Kidney epithelial cell (primary cell): ENCODE measurements at regions not wholly inside any gene's neighbourhood (a gene's known extent, or its start where the extent isn't known, plus 50 kb on each side); places are given as distances from the start of the nearest gene placed in this dataset.

Experiments used
- DNase-seq: peaks from one replicate; pipeline ENCODE4 v3.0.0-alpha.2; 2010; ENCODE audit warnings: low read depth
- H3K27me3 ChIP-seq: 2 replicates; pipeline ENCODE4 v1.6.0; 2011; ENCODE audit warnings: low read length; ENCODE audit not compliant: control insufficient read depth, insufficient read depth
- H3K36me3 ChIP-seq: 2 replicates; pipeline ENCODE4 v1.5.1; 2011; ENCODE audit warnings: low read length; ENCODE audit not compliant: control insufficient read depth, insufficient read depth
- H3K4me3 ChIP-seq: 2 replicates; pipeline ENCODE4 v1.5.1; 2011; ENCODE audit warnings: low read depth, mild to moderate bottlenecking, control low read depth, low read length
- CTCF ChIP-seq: IDR thresholded peaks from 2 replicates; pipeline ENCODE4 v1.5.1; 2011; ENCODE audit warnings: mild to moderate bottlenecking, moderate library complexity, low read length, control low read depth, inconsistent platforms; ENCODE audit not compliant: insufficient read depth, poor library complexity, severe bottlenecking

- no peak overlapping the region for H3K4me3 ChIP-seq
- no peak for TF ChIP-seq CTCF
- H3K27me3 ChIP-seq: no peaks in the 10 kb centered on the region
- no peaks in the 10 kb centered on the region for H3K36me3 ChIP-seq
- DNase-seq: no peak
Measured at GRCh38 chr9:93897075-93897970, 57.8 kb downstream of the BARX1 start.

DNA sequence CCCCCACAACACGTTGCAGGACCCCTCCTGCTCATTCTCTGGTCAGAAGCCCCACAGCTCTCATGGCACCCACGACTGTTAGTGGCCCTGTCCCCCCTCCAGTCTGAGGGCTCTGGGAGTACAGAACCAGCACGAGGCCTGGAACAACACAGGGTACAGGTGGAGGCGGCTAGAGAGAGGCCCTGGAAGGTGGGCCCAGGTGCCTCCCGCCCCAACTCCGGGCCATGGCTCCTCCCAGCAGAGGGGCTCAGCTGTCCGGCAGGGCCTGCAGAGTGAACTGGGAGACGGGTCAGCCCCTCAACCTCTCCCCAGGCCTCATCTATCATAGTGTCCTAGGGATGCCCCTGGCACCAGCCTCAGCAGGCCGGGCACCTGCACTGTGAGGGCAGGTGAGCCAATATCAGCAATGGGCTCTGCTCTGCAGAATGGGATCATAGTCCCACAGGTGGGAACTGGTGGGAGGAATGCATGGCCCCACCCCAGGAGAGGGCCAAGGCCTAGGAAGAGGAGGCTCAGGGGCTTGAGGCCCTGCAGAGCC, 58.6 kb downstream of the BARX1 start:
- no peak for TF ChIP-seq CTCF
- H3K4me3 ChIP-seq: no peak overlapping the region
- no peak for DNase-seq
- no peaks in the 10 kb centered on the region for H3K27me3 ChIP-seq
- H3K36me3 ChIP-seq: no peaks in the 10 kb centered on the region

GRCh38 chr9:93896093-93896492, 59.1 kb downstream of the BARX1 start:
- no peak for DNase-seq
- no peaks in the 10 kb centered on the region for H3K36me3 ChIP-seq
- no peak for TF ChIP-seq CTCF
- H3K4me3 ChIP-seq: no peak overlapping the region
- H3K27me3 ChIP-seq: no peaks in the 10 kb centered on the region

DNA sequence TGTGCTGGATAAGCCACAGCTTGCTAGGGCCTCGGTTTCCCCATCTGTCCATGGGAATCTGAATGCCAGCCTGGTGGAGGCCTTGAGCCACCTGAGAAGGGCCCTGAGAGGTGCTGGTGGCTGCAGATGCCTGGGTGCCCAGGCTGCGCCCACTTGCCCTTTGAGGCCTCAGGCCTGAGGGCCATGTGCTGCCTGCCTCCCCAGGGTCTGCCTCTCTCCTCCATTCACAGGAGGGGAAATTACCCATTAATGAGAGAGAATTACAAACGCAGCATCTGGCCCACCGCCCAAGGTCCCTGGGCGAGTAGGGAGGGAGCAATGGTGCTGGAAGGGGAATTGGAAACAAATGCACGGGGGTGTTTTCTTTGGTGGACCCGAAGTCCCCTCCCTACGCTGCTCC, 59.6 kb downstream of the BARX1 start:
- H3K36me3 ChIP-seq: no peaks in the 10 kb centered on the region
- no peak for DNase-seq
- H3K27me3 ChIP-seq: no peaks in the 10 kb centered on the region
- no peak for TF ChIP-seq CTCF
- no peak overlapping the region for H3K4me3 ChIP-seq

DNA sequence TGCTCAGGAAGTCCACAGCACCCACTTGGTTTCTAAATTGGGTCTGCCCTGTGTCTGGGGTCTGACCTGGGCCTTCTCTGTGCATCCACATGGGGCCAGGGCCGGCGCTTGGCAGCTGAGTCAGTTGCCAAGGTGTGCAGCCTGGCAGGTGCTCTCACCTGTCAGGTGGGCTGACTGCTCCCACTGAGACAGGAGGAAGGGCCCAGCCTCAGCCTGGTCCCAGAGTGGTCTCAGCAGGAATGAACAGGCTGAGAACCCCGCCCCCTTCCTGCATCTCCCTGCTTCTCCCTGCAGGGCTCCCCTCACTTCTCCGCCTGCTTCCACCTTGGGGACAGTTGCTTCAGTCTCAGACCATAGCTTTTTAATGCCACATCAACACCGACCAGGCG, 60.5 kb downstream of the BARX1 start:
- DNase-seq: no peak
- no peaks in the 10 kb centered on the region for H3K27me3 ChIP-seq
- no peaks in the 10 kb centered on the region for H3K36me3 ChIP-seq
- no peak for TF ChIP-seq CTCF
- no peak overlapping the region for H3K4me3 ChIP-seq
